Activated CD8-positive, alpha-beta memory T cell treated with anti-CD3 and anti-CD28 coated beads, Interleukin-2, amount 10 ng/mL, durations not matched to agents 7 days and 5 days (primary cell): ENCODE measurements at regions not wholly inside any gene's neighbourhood (a gene's known extent, or its start where the extent isn't known, plus 50 kb on each side); places are given as distances from the start of the nearest gene placed in this dataset.
"Not testable (repeated sequence)": the region's sequence is repeated elsewhere in the genome, so short reads cannot be mapped to it uniquely, and the experiment has no call there.

Experiments used
- ATAC-seq: fragments of 150-1000 bp; cut with Tn5 transposase; one replicate; pipeline ENCODE4 v1.10.0; 2021; ENCODE audit warnings: moderate library complexity
- CTCF ChIA-PET: fragments of 350-600 bp; sonication (Branson Sonifier 250); formaldehyde crosslinking; loops from one replicate; lab custom pipeline; 2021; ENCODE audit warnings: antibody characterized with exemption; lab: Charles Lee
- DNase-seq: peaks from one replicate; pipeline ENCODE4 v3.0.0-alpha.2; 2020
- H3K27ac Mint-ChIP-seq: one replicate; pipeline ENCODE4 v1.8.0; 2021; ENCODE audit warnings: mild to moderate bottlenecking, mixed read lengths
- H3K27me3 Mint-ChIP-seq: one replicate; pipeline ENCODE4 v1.8.0; 2021; ENCODE audit warnings: mixed read lengths
- H3K36me3 Mint-ChIP-seq: one replicate; pipeline ENCODE4 v1.8.0; 2021; ENCODE audit warnings: mild to moderate bottlenecking, mixed read lengths
- H3K4me1 Mint-ChIP-seq: one replicate; pipeline ENCODE4 v1.8.0; 2021; ENCODE audit warnings: mixed read lengths
- H3K4me3 Mint-ChIP-seq: one replicate; pipeline ENCODE4 v1.8.0; 2021; ENCODE audit warnings: mild to moderate bottlenecking, moderate library complexity, mixed read lengths
- H3K9me3 Mint-ChIP-seq: one replicate; pipeline ENCODE4 v1.8.0; 2022; ENCODE audit warnings: low read depth, mixed read lengths

DNA sequence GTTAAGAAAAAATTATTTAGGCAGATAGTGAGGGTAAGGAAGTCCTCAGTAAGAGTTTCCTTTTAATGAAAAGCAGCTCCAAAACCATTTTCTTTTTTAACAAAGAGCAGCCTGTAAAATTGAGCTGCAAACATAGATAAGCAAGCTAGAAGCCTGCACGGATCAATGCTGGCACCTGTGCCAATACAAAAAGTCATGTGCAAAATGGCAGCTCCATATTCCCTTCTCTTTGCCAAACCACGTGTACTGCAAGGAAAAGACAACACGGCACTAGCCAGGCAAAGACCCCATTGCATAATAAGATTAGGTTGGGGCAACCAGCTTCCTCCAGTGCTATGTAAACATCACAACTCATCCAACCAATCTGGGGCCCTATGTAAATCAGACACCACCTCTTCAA lies 268.4 kb upstream of the INTU start:
- H3K4me1 Mint-ChIP-seq = no peaks in the 10 kb centered on the region
- CTCF ChIA-PET = no interaction called here
- no peak overlapping the region for H3K4me3 Mint-ChIP-seq
- H3K27ac Mint-ChIP-seq = no peak overlapping the region
- ATAC-seq = no peak
- no peak for DNase-seq
- no peaks in the 10 kb centered on the region for H3K36me3 Mint-ChIP-seq
- no peaks in the 10 kb centered on the region for H3K27me3 Mint-ChIP-seq
- H3K9me3 Mint-ChIP-seq = peaks cover under 1% of the 10 kb centered on the region

GRCh38 chr4:127364911-127365310 lies 267.8 kb upstream of the INTU start:
- Mint-ChIP-seq H3K27me3 (no peaks in the 10 kb centered on the region), H3K36me3 (no peaks in the 10 kb centered on the region), H3K4me1 (no peaks in the 10 kb centered on the region), H3K27ac (no peak overlapping the region), H3K9me3 (peaks cover 2% of the 10 kb centered on the region), H3K4me3 (no peak overlapping the region)
- ATAC-seq (no peak), DNase-seq (no peak)
- CTCF ChIA-PET = no interaction called here

DNA sequence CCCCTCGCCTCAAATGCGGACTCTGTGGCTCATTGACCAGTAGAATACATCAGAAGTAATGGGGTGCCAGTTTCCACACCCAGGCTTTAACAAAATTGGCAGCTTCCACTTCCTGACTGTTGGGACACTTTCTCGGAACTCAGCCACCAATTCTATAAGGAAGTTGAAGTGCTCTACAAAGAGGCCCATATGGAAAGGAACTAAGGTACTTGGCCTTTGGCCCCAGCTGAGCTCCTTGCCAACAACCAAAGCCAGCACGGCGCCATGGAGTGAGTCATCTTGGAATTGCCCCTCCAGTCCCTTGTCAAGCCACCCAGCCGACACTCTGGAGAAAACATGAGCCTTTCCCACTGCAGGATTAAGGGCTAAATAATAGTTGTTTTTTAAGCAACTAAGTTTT lies 262.2 kb upstream of the INTU start:
- Mint-ChIP-seq H3K4me3 (no peak overlapping the region), H3K36me3 (no peaks in the 10 kb centered on the region), H3K9me3 (peaks cover 4% of the 10 kb centered on the region), H3K27me3 (no peaks in the 10 kb centered on the region), H3K4me1 (no peaks in the 10 kb centered on the region), H3K27ac (no peak overlapping the region)
- CTCF ChIA-PET = no interaction called here
- ATAC-seq = no peak
- DNase-seq = no peak

- Mint-ChIP-seq H3K4me3 (no peak overlapping the region), H3K4me1 (no peaks in the 10 kb centered on the region), H3K9me3 (peaks cover 2% of the 10 kb centered on the region), H3K27me3 (no peaks in the 10 kb centered on the region), H3K27ac (no peak overlapping the region), H3K36me3 (no peaks in the 10 kb centered on the region)
- CTCF ChIA-PET = no interaction called here
- DNase-seq = no peak
- ATAC-seq = no peak
Observed at GRCh38 chr4:127379499-127379898, 253.3 kb upstream of the INTU start.

GRCh38 chr4:127379948-127380347 lies 252.8 kb upstream of the INTU start:
- H3K4me3 Mint-ChIP-seq, H3K27me3 Mint-ChIP-seq, H3K36me3 Mint-ChIP-seq, DNase-seq, CTCF ChIA-PET, H3K27ac Mint-ChIP-seq, ATAC-seq, H3K4me1 Mint-ChIP-seq, H3K9me3 Mint-ChIP-seq: not testable (repeated sequence)

GRCh38 chr4:127383666-127384065 lies 249.1 kb upstream of the INTU start:
- no peak overlapping the region for H3K4me3 Mint-ChIP-seq
- no peak overlapping the region for H3K27ac Mint-ChIP-seq
- ATAC-seq (no peak), DNase-seq (no peak)
- no peaks in the 10 kb centered on the region for H3K36me3 Mint-ChIP-seq
- peaks cover 2% of the 10 kb centered on the region for H3K9me3 Mint-ChIP-seq
- no peaks in the 10 kb centered on the region for H3K27me3 Mint-ChIP-seq
- CTCF ChIA-PET = no interaction called here
- H3K4me1 Mint-ChIP-seq = no peaks in the 10 kb centered on the region

DNA sequence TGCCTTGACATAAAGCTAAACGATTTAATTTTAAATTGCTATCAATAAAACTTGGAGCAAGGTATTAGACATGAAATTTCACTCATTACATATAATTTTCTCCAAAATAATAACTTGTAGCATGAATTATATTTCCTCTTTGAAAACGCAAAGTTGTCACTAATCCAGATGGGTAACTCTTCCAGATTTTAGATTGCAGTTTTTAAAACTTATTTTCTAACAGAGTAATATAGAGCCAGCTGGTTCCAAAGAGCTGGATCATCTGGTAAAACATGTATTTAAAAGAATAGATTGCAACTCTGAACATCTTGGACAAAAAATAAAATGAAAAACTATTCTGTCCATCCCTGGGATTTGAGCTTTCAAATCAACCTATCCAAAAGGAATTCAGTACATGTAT lies 238.2 kb upstream of the INTU start:
- no peak overlapping the region for H3K4me3 Mint-ChIP-seq
- no peak for ATAC-seq
- CTCF ChIA-PET = no interaction called here
- H3K27ac Mint-ChIP-seq = no peak overlapping the region
- no peaks in the 10 kb centered on the region for H3K27me3 Mint-ChIP-seq
- H3K9me3 Mint-ChIP-seq = no peaks in the 10 kb centered on the region
- no peaks in the 10 kb centered on the region for H3K36me3 Mint-ChIP-seq
- H3K4me1 Mint-ChIP-seq = no peaks in the 10 kb centered on the region
- DNase-seq = no peak

DNA sequence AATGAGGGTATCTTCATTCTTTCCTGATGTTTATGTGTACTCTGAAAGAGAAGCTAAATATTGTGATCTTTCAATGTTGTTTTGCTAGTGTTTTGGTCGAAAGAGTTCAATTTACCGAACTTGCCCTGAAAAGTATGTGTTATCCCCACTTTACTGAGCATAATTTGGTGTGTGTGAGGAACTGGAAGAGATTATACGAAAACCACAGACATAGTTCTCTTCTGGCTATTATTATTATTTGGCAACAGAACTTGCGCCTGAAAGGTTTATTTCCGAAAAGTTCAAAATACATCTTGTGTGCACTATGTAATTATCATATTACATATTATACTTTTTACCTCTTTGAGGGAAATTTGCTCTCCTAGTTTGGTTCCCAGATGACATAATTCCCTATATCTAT lies 232.5 kb upstream of the INTU start:
- ATAC-seq (no peak), DNase-seq (no peak)
- Mint-ChIP-seq H3K36me3 (no peaks in the 10 kb centered on the region), H3K27ac (no peak overlapping the region), H3K4me3 (no peak overlapping the region), H3K9me3 (no peaks in the 10 kb centered on the region), H3K27me3 (no peaks in the 10 kb centered on the region), H3K4me1 (no peaks in the 10 kb centered on the region)
- CTCF ChIA-PET = no interaction called here

- Mint-ChIP-seq H3K36me3 (no peaks in the 10 kb centered on the region), H3K27me3 (no peaks in the 10 kb centered on the region), H3K27ac (no peak overlapping the region), H3K4me3 (no peak overlapping the region), H3K4me1 (no peaks in the 10 kb centered on the region), H3K9me3 (no peaks in the 10 kb centered on the region)
- ATAC-seq (no peak), DNase-seq (peak; percentile 51)
- CTCF ChIA-PET = interaction anchor here (1.0 kb wide), 1 partner anchor 40 kb away, joined by 3 read pairs; no protein-coding TSS in a partner anchor
Observed at GRCh38 chr4:127400731-127401346, 231.9 kb upstream of the INTU start.

DNA sequence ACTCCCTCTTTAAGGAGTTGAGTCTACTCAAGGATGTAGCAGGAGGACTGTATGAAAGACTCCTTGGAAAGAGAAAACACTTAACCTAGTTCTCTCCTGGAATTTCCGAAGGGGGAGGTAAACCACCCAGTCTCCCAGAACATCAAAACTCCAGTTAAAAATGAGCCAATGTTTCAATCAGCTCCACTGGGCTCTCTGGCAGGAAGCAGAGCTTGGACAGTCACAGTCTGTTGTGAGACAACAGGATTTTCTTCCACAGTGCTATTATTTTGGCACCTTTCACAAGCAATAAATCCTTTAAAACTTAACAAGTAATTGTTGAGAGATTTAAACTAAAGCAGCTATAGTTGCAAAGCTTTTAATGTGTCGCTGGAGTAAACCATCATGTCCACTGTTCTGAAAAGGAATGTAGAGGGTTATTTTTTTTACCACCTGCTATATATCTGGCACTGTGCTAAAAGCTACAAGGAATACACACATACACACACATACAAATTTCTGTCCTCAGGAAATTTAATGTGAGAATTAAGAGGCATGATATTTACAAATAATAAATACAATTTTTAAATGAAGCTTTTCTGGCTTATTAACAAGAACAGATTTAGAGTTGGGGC lies 229.2 kb upstream of the INTU start:
- no peaks in the 10 kb centered on the region for H3K27me3 Mint-ChIP-seq
- DNase-seq (no peak), ATAC-seq (no peak)
- no peak overlapping the region for H3K4me3 Mint-ChIP-seq
- peaks cover 2% of the 10 kb centered on the region for H3K9me3 Mint-ChIP-seq
- no peaks in the 10 kb centered on the region for H3K36me3 Mint-ChIP-seq
- CTCF ChIA-PET = no interaction called here
- no peak overlapping the region for H3K27ac Mint-ChIP-seq
- H3K4me1 Mint-ChIP-seq = no peaks in the 10 kb centered on the region

GRCh38 chr4:127406187-127406586 lies 226.6 kb upstream of the INTU start:
- H3K36me3 Mint-ChIP-seq = no peaks in the 10 kb centered on the region
- CTCF ChIA-PET = no interaction called here
- H3K4me1 Mint-ChIP-seq = no peaks in the 10 kb centered on the region
- ATAC-seq (no peak), DNase-seq (no peak)
- no peak overlapping the region for H3K4me3 Mint-ChIP-seq
- no peaks in the 10 kb centered on the region for H3K27me3 Mint-ChIP-seq
- H3K27ac Mint-ChIP-seq = no peak overlapping the region
- H3K9me3 Mint-ChIP-seq = peaks cover 2% of the 10 kb centered on the region

DNA sequence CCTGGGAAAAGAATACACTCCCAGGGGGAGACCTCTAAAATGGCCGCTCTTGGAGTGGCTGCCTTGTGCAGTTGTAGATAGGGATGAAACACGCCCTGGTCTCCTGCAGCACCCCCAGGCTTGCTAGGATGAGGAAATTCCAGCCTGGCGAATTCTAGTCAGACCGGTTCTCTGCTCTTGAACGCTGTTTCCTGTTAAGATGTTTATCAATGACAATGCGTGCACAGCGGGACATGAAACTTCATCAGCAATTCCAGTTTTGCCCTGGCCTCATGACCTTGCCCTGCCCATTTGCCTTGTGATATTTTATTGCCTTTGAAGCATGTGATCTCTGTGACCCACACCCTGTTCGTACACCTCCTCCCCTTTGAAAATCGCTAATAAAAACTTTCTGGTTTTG lies 225.2 kb upstream of the INTU start:
- ATAC-seq, H3K36me3 Mint-ChIP-seq: not testable (repeated sequence)

DNA sequence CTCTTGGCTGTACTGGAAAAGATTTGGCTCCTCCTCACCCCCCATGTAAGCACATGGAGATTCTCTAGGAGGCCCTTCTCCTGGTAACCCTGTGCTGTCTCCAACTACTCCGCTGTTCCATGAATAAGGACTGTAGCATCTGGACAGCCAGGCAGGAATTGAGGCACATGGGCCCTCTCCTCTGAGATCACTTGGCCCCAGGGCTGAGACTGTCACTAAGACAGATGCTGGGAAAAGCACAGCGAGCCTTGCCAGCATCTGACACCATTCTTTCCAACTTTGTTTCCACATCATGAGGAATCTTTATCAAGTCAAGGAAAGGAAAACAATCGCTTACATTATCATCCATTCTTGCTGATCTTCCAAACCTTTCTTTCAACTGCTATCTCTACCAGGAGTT lies 222.6 kb upstream of the INTU start:
- Mint-ChIP-seq H3K4me1 (no peaks in the 10 kb centered on the region), H3K27ac (no peak overlapping the region), H3K27me3 (no peaks in the 10 kb centered on the region)

More for the DNA sequence above, 225.2 kb upstream of the INTU start:
- H3K27me3 Mint-ChIP-seq, H3K9me3 Mint-ChIP-seq, DNase-seq, H3K4me1 Mint-ChIP-seq, H3K4me3 Mint-ChIP-seq, CTCF ChIA-PET, H3K27ac Mint-ChIP-seq: not testable (repeated sequence)

GRCh38 chr4:127410644-127411043 lies 222.1 kb upstream of the INTU start:
- Mint-ChIP-seq H3K27me3 (no peaks in the 10 kb centered on the region), H3K36me3 (no peaks in the 10 kb centered on the region), H3K4me1 (no peaks in the 10 kb centered on the region), H3K9me3 (peaks cover 2% of the 10 kb centered on the region), H3K4me3 (no peak overlapping the region), H3K27ac (no peak overlapping the region)
- no peak for DNase-seq
- CTCF ChIA-PET = no interaction called here
- ATAC-seq = no peak

More for the DNA sequence above, 222.6 kb upstream of the INTU start:
- CTCF ChIA-PET = no interaction called here
- no peak overlapping the region for H3K4me3 Mint-ChIP-seq
- DNase-seq (no peak), ATAC-seq (no peak)
- no peaks in the 10 kb centered on the region for H3K36me3 Mint-ChIP-seq
- peaks cover 2% of the 10 kb centered on the region for H3K9me3 Mint-ChIP-seq
